SK-N-SH treated with all-trans-retinoic acid at 6 μM for 48 hours (cell line): ENCODE measurements at regions not wholly inside any gene's neighbourhood (a gene's known extent, or its start where the extent isn't known, plus 50 kb on each side); places are given as distances from the start of the nearest gene placed in this dataset.

ENCODE experiments used
- ATAC-seq: fragments of 200-7000 bp; cut with Tn5 transposase; 3 replicates; pipeline ENCODE4 v1.9.1; 2020; ENCODE audit warnings: mild to moderate bottlenecking, moderate library complexity
- ARNTL ChIP-seq: fragments of 450-650 bp; formaldehyde crosslinking; IDR thresholded peaks from 2 replicates; pipeline ENCODE4 v1.5.0; 2020; ENCODE audit warnings: low read depth, mild to moderate bottlenecking, moderate library complexity, borderline replicate concordance
- BACH2 ChIP-seq: fragments of 250-450 bp; sonication (Bioruptor Pico); IDR thresholded peaks from 2 replicates; pipeline ENCODE4 v1.9.0; 2021; ENCODE audit warnings: mild to moderate bottlenecking, borderline replicate concordance
- CSDC2 ChIP-seq: fragments of 250-450 bp; sonication (Bioruptor Pico); IDR thresholded peaks from 2 replicates; pipeline ENCODE4 v1.5.0; 2020; ENCODE audit warnings: mild to moderate bottlenecking, moderate library complexity
- GLIS3 ChIP-seq: fragments of 250-450 bp; sonication (Bioruptor Pico); IDR thresholded peaks from 2 replicates; pipeline ENCODE4 v1.5.0; 2020; ENCODE audit warnings: mild to moderate bottlenecking, moderate library complexity
- OSR1 ChIP-seq: fragments of 250-450 bp; sonication (Bioruptor Pico); IDR thresholded peaks from 2 replicates; pipeline ENCODE4 v1.8.0; 2022; ENCODE audit warnings: moderate library complexity, mild to moderate bottlenecking, inconsistent platforms
- PPARA ChIP-seq: fragments of 250-450 bp; sonication (Bioruptor Pico); IDR thresholded peaks from 2 replicates; pipeline ENCODE4 v1.5.0; 2020; ENCODE audit warnings: mild to moderate bottlenecking, borderline replicate concordance
- RARB ChIP-seq: fragments of 250-450 bp; sonication (Bioruptor Pico); IDR thresholded peaks from 2 replicates; pipeline ENCODE4 v1.8.0; 2021; ENCODE audit warnings: mild to moderate bottlenecking, moderate library complexity
- SNAI2 ChIP-seq: fragments of 250-450 bp; sonication (Bioruptor Pico); IDR thresholded peaks from 2 replicates; pipeline ENCODE4 v1.5.0; 2020; ENCODE audit warnings: mild to moderate bottlenecking, moderate library complexity
- TCF4 ChIP-seq: fragments of 250-450 bp; sonication (Bioruptor Pico); IDR thresholded peaks from 2 replicates; pipeline ENCODE4 v1.8.0; 2021; ENCODE audit warnings: mild to moderate bottlenecking, moderate library complexity, borderline replicate concordance
- TOX ChIP-seq: fragments of 250-450 bp; sonication (Bioruptor Pico); IDR thresholded peaks from 2 replicates; pipeline ENCODE4 v1.8.0; 2021; ENCODE audit warnings: mild to moderate bottlenecking, moderate library complexity, borderline replicate concordance
- ZFP3 ChIP-seq: fragments of 250-450 bp; sonication (Bioruptor Pico); IDR thresholded peaks from 2 replicates; pipeline ENCODE4 v1.5.0; 2020; ENCODE audit warnings: mild to moderate bottlenecking, moderate library complexity
- ZNF565 ChIP-seq: fragments of 450-650 bp; formaldehyde crosslinking; conservative IDR thresholded peaks from 2 replicates; pipeline ENCODE4 v1.5.0; 2020; ENCODE audit warnings: low read depth, mild to moderate bottlenecking, moderate library complexity
- ZNF70 ChIP-seq: fragments of 450-650 bp; formaldehyde crosslinking; IDR thresholded peaks from 2 replicates; pipeline ENCODE4 v1.5.0; 2020; ENCODE audit warnings: mild to moderate bottlenecking, moderate library complexity
- ZNF8 ChIP-seq: fragments of 450-650 bp; formaldehyde crosslinking; IDR thresholded peaks from 2 replicates; pipeline ENCODE4 v1.5.0; 2020; ENCODE audit warnings: mild to moderate bottlenecking, moderate library complexity
- TF ChIP-seq, protein P1 (sequence below): fragments of 250-450 bp; sonication (Bioruptor Pico); IDR thresholded peaks from 2 replicates; pipeline ENCODE4 v1.8.0; 2021; ENCODE audit warnings: low read depth, mild to moderate bottlenecking, moderate library complexity, borderline replicate concordance
- TF ChIP-seq, protein P2 (sequence below): fragments of 250-450 bp; sonication (Bioruptor Pico); IDR thresholded peaks from 2 replicates; pipeline ENCODE4 v1.5.1; 2020; ENCODE audit warnings: low read depth, mild to moderate bottlenecking, moderate library complexity
- TF ChIP-seq, protein P3 (sequence below): fragments of 250-450 bp; sonication (Bioruptor Pico); IDR thresholded peaks from 2 replicates; pipeline ENCODE4 v1.5.1; 2021; ENCODE audit warnings: mild to moderate bottlenecking, moderate library complexity
- TF ChIP-seq, protein P4 (sequence below): fragments of 250-450 bp; sonication (Bioruptor Pico); IDR thresholded peaks from 2 replicates; pipeline ENCODE4 v1.5.0; 2020; ENCODE audit warnings: mild to moderate bottlenecking, moderate library complexity

DNA sequence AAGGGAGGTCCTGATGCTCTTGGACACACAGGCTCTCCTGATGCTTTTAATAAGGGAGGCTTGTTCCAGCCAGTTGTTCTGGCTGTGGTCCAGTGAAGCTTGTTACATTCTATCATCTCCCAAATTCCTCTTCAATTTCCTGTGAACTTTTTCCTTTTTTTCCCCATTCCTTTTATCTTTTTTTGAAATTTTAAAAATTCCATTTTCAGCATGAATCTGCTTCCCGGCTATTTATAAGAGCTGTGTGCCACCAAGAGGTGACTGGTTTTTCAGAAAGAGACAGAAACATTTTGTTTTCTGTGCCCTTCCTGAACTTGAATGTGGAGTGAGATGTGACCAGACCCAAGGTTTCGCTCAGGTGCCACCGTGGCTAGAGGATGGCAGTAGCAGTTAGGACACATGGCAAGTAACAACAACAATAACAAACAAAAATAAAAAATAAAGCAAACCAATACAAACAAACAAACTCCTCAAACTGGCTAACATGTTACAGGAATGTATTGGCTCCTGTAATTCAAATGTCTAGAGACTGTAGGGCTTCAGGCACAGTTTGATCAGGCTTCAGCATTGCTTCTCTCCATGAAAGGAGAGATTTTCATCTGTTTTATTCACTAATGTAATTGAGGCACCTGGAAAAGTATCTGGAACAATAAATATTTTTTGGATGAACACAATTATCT is 121.1 kb downstream of the BOD1 start:
- ATAC-seq: no peak
- TF ChIP-seq, protein P1, sequence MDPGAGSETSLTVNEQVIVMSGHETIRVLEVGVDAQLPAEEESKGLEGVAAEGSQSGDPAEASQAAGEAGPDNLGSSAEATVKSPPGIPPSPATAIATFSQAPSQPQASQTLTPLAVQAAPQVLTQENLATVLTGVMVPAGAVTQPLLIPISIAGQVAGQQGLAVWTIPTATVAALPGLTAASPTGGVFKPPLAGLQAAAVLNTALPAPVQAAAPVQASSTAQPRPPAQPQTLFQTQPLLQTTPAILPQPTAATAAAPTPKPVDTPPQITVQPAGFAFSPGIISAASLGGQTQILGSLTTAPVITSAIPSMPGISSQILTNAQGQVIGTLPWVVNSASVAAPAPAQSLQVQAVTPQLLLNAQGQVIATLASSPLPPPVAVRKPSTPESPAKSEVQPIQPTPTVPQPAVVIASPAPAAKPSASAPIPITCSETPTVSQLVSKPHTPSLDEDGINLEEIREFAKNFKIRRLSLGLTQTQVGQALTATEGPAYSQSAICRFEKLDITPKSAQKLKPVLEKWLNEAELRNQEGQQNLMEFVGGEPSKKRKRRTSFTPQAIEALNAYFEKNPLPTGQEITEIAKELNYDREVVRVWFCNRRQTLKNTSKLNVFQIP (CRISPR knock-in tag): no peak
- TF ChIP-seq, protein P2, sequence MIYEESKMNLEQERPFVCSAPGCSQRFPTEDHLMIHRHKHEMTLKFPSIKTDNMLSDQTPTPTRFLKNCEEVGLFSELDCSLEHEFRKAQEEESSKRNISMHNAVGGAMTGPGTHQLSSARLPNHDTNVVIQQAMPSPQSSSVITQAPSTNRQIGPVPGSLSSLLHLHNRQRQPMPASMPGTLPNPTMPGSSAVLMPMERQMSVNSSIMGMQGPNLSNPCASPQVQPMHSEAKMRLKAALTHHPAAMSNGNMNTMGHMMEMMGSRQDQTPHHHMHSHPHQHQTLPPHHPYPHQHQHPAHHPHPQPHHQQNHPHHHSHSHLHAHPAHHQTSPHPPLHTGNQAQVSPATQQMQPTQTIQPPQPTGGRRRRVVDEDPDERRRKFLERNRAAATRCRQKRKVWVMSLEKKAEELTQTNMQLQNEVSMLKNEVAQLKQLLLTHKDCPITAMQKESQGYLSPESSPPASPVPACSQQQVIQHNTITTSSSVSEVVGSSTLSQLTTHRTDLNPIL (CRISPR knock-in tag): no peak

DNA sequence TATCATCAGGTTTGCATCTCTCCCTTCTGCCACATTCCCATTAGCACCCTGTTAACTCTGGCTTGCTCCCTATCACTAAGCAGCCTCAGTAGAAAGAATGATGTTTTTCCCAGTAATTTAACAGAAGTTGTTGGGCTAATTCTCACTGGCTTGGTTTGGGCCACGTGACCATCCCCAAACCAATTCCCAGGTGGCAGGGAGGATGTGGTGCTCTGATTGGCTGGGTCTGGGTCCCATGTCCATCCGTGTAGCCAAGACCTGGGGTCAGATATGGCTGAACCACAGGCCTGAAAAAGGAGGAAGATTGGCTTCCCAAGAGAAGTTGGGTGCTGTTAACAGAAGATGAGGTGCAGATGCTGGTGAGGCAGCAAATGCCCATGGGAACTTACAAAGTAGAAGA is 122.0 kb downstream of the BOD1 start:
- ATAC-seq: no peak
- TF ChIP-seq, protein P1 (CRISPR knock-in tag): no peak
- TF ChIP-seq ZNF8: no peak
- no peak for TF ChIP-seq SNAI2
- TF ChIP-seq RARB (CRISPR knock-in tag): no peak
- TF ChIP-seq ARNTL (CRISPR knock-in tag): no peak
- TF ChIP-seq PPARA (CRISPR knock-in tag): no peak
- TF ChIP-seq, protein P3, sequence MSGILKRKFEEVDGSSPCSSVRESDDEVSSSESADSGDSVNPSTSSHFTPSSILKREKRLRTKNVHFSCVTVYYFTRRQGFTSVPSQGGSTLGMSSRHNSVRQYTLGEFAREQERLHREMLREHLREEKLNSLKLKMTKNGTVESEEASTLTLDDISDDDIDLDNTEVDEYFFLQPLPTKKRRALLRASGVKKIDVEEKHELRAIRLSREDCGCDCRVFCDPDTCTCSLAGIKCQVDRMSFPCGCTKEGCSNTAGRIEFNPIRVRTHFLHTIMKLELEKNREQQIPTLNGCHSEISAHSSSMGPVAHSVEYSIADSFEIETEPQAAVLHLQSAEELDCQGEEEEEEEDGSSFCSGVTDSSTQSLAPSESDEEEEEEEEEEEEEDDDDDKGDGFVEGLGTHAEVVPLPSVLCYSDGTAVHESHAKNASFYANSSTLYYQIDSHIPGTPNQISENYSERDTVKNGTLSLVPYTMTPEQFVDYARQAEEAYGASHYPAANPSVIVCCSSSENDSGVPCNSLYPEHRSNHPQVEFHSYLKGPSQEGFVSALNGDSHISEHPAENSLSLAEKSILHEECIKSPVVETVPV: no peak

DNA sequence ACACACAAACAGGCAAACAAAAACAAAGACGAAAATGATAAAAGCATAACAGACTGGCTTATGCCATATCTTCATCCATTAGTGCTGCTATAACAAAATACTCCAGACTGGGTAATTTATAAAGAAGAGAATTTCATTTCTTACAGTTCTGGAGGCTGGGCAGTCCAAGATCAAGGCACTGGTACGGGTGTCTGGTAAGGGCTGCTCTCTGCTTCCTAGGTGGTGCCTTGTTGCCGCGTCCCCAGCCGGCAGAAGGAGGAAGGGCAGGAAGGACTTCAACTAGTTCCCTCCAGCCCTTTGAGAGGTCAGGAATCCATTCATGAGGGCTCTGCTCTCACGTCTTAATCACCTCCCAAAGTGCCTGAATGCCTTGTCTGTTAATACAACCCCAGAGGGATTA is 122.6 kb downstream of the BOD1 start:
- TF ChIP-seq CSDC2 (CRISPR knock-in tag) (no peak), ZNF565 (CRISPR knock-in tag) (no peak), TOX (CRISPR knock-in tag) (no peak), GLIS3 (CRISPR knock-in tag) (no peak), ZNF8 (no peak), TCF4 (CRISPR knock-in tag) (no peak), ZNF70 (CRISPR knock-in tag) (no peak), ZFP3 (no peak), BACH2 (CRISPR knock-in tag) (no peak)
- TF ChIP-seq, all 23 proteins: peak for 0
- no peak for ATAC-seq

DNA sequence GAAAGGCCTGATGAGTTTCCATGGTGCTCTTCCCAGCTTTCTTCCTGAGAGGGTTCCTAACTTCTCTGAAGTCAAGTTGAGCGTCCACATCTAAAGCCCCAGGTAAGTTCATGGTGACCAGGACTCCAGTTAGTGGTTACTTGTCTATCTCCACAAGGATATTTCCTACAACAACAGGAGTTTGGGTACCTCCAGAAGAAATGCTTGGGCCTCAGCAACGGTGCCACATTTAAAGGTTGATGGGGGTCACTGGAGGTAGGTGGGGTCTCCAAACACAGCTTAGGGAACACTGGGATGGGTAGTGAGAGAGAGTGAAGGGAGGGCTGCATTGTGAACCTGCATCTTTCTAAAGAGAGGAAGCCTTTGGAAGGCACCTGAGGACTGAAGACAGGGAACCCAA is 123.4 kb downstream of the BOD1 start:
- ATAC-seq: no peak
- TF ChIP-seq TCF4 (CRISPR knock-in tag) (no peak), ZNF8 (no peak), OSR1 (CRISPR knock-in tag) (no peak), ARNTL (CRISPR knock-in tag) (no peak)
- TF ChIP-seq, protein P4, sequence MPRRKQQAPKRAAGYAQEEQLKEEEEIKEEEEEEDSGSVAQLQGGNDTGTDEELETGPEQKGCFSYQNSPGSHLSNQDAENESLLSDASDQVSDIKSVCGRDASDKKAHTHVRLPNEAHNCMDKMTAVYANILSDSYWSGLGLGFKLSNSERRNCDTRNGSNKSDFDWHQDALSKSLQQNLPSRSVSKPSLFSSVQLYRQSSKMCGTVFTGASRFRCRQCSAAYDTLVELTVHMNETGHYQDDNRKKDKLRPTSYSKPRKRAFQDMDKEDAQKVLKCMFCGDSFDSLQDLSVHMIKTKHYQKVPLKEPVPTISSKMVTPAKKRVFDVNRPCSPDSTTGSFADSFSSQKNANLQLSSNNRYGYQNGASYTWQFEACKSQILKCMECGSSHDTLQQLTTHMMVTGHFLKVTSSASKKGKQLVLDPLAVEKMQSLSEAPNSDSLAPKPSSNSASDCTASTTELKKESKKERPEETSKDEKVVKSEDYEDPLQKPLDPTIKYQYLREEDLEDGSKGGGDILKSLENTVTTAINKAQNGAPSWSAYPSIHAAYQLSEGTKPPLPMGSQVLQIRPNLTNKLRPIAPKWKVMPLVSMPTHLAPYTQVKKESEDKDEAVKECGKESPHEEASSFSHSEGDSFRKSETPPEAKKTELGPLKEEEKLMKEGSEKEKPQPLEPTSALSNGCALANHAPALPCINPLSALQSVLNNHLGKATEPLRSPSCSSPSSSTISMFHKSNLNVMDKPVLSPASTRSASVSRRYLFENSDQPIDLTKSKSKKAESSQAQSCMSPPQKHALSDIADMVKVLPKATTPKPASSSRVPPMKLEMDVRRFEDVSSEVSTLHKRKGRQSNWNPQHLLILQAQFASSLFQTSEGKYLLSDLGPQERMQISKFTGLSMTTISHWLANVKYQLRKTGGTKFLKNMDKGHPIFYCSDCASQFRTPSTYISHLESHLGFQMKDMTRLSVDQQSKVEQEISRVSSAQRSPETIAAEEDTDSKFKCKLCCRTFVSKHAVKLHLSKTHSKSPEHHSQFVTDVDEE: no peak
- TF ChIP-seq, protein P2 (CRISPR knock-in tag): no peak
